ENCODE measurements at regions not wholly inside any gene's neighbourhood (a gene's known extent, or its start where the extent isn't known, plus 50 kb on each side); places are given as distances from the start of the nearest gene placed in this dataset.

DNA sequence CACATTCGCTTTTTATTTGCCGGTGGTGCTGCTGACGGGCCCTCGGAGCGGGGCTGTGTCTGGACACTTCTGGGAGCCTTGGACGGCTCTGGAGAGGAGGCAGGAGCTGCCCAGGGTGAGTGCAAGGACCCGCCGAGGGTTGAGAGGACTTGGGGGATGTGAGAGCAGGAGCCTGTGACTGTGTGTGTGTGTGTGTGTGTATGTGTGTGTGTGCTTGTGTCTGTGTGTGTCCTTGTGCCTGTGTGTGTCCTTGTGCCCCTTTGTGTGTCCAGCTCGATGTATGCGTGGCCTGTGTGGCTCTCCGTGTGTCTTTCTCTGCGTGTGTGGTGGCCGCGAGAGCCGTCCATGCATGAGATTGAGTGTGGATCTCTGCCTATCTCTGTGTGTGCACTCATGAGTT lies 179.6 kb upstream of the MYL2 start:
- TF ChIP-seq, protein P1, sequence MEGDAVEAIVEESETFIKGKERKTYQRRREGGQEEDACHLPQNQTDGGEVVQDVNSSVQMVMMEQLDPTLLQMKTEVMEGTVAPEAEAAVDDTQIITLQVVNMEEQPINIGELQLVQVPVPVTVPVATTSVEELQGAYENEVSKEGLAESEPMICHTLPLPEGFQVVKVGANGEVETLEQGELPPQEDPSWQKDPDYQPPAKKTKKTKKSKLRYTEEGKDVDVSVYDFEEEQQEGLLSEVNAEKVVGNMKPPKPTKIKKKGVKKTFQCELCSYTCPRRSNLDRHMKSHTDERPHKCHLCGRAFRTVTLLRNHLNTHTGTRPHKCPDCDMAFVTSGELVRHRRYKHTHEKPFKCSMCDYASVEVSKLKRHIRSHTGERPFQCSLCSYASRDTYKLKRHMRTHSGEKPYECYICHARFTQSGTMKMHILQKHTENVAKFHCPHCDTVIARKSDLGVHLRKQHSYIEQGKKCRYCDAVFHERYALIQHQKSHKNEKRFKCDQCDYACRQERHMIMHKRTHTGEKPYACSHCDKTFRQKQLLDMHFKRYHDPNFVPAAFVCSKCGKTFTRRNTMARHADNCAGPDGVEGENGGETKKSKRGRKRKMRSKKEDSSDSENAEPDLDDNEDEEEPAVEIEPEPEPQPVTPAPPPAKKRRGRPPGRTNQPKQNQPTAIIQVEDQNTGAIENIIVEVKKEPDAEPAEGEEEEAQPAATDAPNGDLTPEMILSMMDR (IDR thresholded peaks at IDR 0.05 in 2 of 3, conservative IDR thresholded peaks at IDR 0.05 in 1 of 3; ENCODE audit: control insufficient read depth in 2 of 3, extremely low read depth in 1 of 3, insufficient read depth in 1 of 3, low read depth in 3 of 3, low read length in 3 of 3) = no peak
- TF ChIP-seq, protein P2, sequence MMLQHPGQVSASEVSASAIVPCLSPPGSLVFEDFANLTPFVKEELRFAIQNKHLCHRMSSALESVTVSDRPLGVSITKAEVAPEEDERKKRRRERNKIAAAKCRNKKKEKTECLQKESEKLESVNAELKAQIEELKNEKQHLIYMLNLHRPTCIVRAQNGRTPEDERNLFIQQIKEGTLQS (IDR thresholded peaks at IDR 0.05; ENCODE audit: borderline replicate concordance, extremely low read depth, low read depth, low read length) = no peak
- TF ChIP-seq SMAD5 (IDR thresholded peaks at IDR 0.05; ENCODE audit: low read depth) = no peak
- TF ChIP-seq HCFC1 (IDR thresholded peaks at IDR 0.05; ENCODE audit: low read length) = no peak
- TF ChIP-seq TAF1 (IDR thresholded peaks at IDR 0.05; ENCODE audit: borderline replicate concordance, low read depth, low read length) = no peak
- no peak for TF ChIP-seq EZH2 (IDR thresholded peaks at IDR 0.05; ENCODE audit: borderline replicate concordance, control insufficient read depth, low read depth, low read length)
- no peak for TF ChIP-seq NR2C2 (IDR thresholded peaks at IDR 0.05; ENCODE audit: borderline replicate concordance, control insufficient read depth, insufficient read length, low read depth)
